ENCODE measurements at regions not wholly inside any gene's neighbourhood (a gene's known extent, or its start where the extent isn't known, plus 50 kb on each side); places are given as distances from the start of the nearest gene placed in this dataset.

DNA sequence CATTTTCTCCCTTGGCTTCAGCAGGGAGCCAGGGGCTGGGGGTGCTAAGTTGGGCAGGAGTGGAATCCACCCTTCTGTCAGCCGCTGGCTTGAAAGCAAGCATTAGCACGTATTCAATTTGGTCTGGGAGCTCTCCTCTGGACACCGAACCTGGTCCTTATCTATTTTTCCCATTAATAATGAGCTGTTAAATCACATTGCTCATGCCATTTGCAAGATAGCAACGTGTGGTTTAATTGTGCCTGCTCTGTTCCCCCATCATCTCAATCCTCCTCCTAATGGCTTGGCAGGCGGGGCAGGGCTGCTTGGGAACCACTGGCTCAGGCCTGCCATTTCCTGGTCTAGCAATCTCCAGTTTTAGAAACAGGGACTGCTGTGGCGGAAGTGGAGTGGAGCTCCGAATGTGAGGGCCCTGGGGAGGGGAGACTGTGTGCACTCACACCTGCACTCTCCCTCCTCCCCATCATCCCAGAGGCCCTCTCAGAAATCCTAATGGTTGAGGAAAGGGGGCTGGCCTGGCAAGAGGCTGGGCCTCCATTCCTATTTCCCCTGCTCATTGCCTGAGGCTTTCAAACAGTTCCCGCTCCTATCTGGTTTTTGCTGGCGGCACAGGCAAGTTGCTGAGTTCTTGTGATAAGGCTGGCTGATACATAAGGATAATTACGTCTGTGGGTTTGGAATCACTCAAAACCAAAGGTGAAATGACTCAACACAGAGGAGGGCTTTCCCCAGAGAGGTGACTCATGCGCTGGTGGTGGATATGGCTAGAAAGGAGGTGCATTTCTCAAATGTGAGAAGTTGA is 201.2 kb upstream of the E2F8 start:
- peak; percentile 83 for ATAC-seq
- no peak for TF ChIP-seq GLIS3 (CRISPR knock-in tag; IDR thresholded peaks at IDR 0.05)
- peak; percentile 51 for TF ChIP-seq ISL1 (CRISPR knock-in tag; IDR thresholded peaks at IDR 0.05)

DNA sequence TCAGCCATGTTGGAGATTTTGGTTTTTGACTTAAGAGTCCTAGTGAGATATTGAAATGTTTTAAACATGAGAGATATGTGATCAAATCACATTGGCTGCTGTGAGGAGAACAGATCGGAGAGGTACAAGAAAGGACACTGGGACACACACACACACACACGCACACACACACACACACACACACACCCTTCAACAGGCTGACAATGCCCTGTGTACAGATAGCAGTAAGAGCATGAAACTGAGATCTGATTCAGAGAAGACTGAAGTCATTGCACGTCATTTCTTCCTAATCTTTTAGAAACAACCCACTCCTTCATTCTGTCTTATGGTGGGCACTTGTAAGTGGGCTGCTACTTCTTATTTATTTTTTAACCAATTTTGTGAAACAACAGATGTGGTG is 200.5 kb upstream of the E2F8 start:
- ATAC-seq, result no peak
- TF ChIP-seq ESRRG (CRISPR knock-in tag; IDR thresholded peaks at IDR 0.05), result no peak
- TF ChIP-seq CSDC2 (CRISPR knock-in tag; IDR thresholded peaks at IDR 0.05), result no peak

DNA sequence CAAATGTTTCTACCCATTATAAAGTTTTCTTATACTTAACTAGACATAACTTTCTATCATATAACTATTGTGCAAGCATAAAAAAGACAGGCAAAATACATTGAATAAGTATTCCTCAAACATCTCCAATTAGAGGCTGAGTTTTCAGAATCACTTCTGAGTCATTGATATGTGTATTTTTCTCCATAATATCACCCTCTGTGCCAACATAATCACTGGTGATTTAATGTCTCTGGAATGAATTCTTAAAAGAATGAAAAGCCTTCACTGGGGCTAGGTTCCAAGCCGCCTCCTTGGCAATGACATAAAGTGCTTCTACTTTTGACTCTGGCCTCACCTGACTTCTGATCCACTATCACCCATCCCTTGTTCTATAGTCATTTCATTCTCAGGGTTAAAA is 197.0 kb upstream of the E2F8 start:
- TF ChIP-seq ISL1 (CRISPR knock-in tag; IDR thresholded peaks at IDR 0.05) (peak; percentile 32; the same call in 1 of the 2 replicates), OSR1 (CRISPR knock-in tag; IDR thresholded peaks at IDR 0.05) (no peak), RARB (CRISPR knock-in tag; IDR thresholded peaks at IDR 0.05) (no peak), TOX (CRISPR knock-in tag; IDR thresholded peaks at IDR 0.05; ENCODE audit: borderline replicate concordance) (no peak)
- ATAC-seq, result no peak

DNA sequence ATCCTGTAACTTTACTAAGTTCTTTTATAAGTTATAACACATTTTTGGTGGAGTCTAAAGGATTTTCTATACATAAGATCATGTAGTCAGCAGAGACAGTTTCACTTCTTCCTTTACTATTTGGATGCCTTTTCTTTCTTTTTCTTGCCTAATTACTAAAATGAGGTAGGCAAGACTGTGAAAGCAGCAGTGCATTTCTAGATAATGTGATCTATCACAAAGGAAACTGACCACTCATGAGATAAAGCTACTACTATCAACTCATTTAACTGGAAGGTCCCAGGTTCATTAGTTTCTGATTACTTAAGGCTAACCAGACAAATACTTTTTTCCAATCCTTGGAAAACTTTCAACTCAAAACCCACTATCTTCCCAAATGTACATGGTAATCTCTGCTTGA is 196.2 kb upstream of the E2F8 start:
- TF ChIP-seq ARNTL (CRISPR knock-in tag; IDR thresholded peaks at IDR 0.05; ENCODE audit: borderline replicate concordance, low read depth) (no peak), BACH2 (CRISPR knock-in tag; IDR thresholded peaks at IDR 0.05; ENCODE audit: borderline replicate concordance) (no peak), TOX (CRISPR knock-in tag; IDR thresholded peaks at IDR 0.05; ENCODE audit: borderline replicate concordance) (no peak), ISL1 (CRISPR knock-in tag; IDR thresholded peaks at IDR 0.05) (no peak), TCF4 (CRISPR knock-in tag; IDR thresholded peaks at IDR 0.05; ENCODE audit: borderline replicate concordance) (no peak), ZNF70 (CRISPR knock-in tag; IDR thresholded peaks at IDR 0.05) (no peak), ZFP3 (CRISPR knock-in tag; IDR thresholded peaks at IDR 0.05) (no peak), OSR1 (CRISPR knock-in tag; IDR thresholded peaks at IDR 0.05) (no peak)
- TF ChIP-seq, protein P1, sequence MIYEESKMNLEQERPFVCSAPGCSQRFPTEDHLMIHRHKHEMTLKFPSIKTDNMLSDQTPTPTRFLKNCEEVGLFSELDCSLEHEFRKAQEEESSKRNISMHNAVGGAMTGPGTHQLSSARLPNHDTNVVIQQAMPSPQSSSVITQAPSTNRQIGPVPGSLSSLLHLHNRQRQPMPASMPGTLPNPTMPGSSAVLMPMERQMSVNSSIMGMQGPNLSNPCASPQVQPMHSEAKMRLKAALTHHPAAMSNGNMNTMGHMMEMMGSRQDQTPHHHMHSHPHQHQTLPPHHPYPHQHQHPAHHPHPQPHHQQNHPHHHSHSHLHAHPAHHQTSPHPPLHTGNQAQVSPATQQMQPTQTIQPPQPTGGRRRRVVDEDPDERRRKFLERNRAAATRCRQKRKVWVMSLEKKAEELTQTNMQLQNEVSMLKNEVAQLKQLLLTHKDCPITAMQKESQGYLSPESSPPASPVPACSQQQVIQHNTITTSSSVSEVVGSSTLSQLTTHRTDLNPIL (CRISPR knock-in tag; IDR thresholded peaks at IDR 0.05; ENCODE audit: low read depth), result no peak
- TF ChIP-seq, protein P2, sequence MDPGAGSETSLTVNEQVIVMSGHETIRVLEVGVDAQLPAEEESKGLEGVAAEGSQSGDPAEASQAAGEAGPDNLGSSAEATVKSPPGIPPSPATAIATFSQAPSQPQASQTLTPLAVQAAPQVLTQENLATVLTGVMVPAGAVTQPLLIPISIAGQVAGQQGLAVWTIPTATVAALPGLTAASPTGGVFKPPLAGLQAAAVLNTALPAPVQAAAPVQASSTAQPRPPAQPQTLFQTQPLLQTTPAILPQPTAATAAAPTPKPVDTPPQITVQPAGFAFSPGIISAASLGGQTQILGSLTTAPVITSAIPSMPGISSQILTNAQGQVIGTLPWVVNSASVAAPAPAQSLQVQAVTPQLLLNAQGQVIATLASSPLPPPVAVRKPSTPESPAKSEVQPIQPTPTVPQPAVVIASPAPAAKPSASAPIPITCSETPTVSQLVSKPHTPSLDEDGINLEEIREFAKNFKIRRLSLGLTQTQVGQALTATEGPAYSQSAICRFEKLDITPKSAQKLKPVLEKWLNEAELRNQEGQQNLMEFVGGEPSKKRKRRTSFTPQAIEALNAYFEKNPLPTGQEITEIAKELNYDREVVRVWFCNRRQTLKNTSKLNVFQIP (CRISPR knock-in tag; IDR thresholded peaks at IDR 0.05; ENCODE audit: borderline replicate concordance, low read depth), result no peak
- TF ChIP-seq, protein P3, sequence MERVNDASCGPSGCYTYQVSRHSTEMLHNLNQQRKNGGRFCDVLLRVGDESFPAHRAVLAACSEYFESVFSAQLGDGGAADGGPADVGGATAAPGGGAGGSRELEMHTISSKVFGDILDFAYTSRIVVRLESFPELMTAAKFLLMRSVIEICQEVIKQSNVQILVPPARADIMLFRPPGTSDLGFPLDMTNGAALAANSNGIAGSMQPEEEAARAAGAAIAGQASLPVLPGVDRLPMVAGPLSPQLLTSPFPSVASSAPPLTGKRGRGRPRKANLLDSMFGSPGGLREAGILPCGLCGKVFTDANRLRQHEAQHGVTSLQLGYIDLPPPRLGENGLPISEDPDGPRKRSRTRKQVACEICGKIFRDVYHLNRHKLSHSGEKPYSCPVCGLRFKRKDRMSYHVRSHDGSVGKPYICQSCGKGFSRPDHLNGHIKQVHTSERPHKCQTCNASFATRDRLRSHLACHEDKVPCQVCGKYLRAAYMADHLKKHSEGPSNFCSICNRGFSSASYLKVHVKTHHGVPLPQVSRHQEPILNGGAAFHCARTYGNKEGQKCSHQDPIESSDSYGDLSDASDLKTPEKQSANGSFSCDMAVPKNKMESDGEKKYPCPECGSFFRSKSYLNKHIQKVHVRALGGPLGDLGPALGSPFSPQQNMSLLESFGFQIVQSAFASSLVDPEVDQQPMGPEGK (CRISPR knock-in tag; IDR thresholded peaks at IDR 0.05; ENCODE audit: borderline replicate concordance), result no peak
- ATAC-seq, result no peak

DNA sequence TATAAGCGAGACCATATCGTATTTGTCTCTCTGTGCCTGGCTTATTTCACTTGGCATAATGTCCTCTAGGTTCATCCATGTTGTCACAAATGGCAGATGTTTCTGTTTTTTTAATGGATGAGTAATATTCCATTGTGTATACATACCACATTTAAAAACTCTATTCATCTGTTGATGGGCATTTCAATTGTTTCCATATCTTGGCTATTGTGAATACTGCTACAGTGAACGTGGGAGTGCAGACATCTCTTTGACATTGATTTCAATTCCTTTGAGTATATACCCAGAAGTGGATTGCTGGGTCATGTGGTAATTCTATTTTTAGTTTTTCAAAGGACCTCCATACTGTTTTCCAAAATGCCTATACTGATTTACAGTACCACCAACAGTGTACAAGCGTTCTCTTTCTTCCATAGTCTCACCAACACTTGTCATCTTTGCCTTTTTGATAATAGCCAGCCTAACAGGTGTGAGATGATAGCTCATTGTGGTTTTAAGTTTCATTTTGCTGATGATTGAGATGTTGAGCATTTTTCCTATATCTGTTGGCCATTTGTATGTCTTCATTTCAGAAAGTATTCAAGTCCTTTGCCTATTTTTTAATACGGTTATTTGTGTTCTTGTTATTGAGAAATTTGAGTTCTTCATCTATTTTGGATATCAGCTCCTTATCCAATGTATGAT is 194.7 kb upstream of the E2F8 start:
- TF ChIP-seq ISL1 (CRISPR knock-in tag; IDR thresholded peaks at IDR 0.05) (no peak), RARB (CRISPR knock-in tag; IDR thresholded peaks at IDR 0.05) (no peak), CSDC2 (CRISPR knock-in tag; IDR thresholded peaks at IDR 0.05) (no peak), SNAI2 (CRISPR knock-in tag; IDR thresholded peaks at IDR 0.05) (no peak), ESRRG (CRISPR knock-in tag; IDR thresholded peaks at IDR 0.05) (no peak), BACH2 (CRISPR knock-in tag; IDR thresholded peaks at IDR 0.05; ENCODE audit: borderline replicate concordance) (no peak), ZNF70 (CRISPR knock-in tag; IDR thresholded peaks at IDR 0.05) (no peak), ZNF8 (CRISPR knock-in tag; IDR thresholded peaks at IDR 0.05) (no peak), GLIS3 (CRISPR knock-in tag; IDR thresholded peaks at IDR 0.05) (no peak), PPARA (CRISPR knock-in tag; IDR thresholded peaks at IDR 0.05; ENCODE audit: borderline replicate concordance) (no peak)
- TF ChIP-seq, protein P1 (CRISPR knock-in tag; IDR thresholded peaks at IDR 0.05; ENCODE audit: low read depth), result no peak
- TF ChIP-seq, protein P4, sequence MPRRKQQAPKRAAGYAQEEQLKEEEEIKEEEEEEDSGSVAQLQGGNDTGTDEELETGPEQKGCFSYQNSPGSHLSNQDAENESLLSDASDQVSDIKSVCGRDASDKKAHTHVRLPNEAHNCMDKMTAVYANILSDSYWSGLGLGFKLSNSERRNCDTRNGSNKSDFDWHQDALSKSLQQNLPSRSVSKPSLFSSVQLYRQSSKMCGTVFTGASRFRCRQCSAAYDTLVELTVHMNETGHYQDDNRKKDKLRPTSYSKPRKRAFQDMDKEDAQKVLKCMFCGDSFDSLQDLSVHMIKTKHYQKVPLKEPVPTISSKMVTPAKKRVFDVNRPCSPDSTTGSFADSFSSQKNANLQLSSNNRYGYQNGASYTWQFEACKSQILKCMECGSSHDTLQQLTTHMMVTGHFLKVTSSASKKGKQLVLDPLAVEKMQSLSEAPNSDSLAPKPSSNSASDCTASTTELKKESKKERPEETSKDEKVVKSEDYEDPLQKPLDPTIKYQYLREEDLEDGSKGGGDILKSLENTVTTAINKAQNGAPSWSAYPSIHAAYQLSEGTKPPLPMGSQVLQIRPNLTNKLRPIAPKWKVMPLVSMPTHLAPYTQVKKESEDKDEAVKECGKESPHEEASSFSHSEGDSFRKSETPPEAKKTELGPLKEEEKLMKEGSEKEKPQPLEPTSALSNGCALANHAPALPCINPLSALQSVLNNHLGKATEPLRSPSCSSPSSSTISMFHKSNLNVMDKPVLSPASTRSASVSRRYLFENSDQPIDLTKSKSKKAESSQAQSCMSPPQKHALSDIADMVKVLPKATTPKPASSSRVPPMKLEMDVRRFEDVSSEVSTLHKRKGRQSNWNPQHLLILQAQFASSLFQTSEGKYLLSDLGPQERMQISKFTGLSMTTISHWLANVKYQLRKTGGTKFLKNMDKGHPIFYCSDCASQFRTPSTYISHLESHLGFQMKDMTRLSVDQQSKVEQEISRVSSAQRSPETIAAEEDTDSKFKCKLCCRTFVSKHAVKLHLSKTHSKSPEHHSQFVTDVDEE (CRISPR knock-in tag; IDR thresholded peaks at IDR 0.05), result no peak
- no peak for ATAC-seq
